H1 (cell line): ENCODE measurements at regions not wholly inside any gene's neighbourhood (a gene's known extent, or its start where the extent isn't known, plus 50 kb on each side); places are given as distances from the start of the nearest gene placed in this dataset.

ENCODE experiments used
- E2F6 ChIP-seq: IDR thresholded peaks from 2 replicates; pipeline ENCODE4 v1.6.1; 2012; ENCODE audit warnings: inconsistent platforms

GRCh38 chr3:46098319-46098761 lies 71.1 kb upstream of the XCR1 start (continued):
- TF ChIP-seq E2F6 = no peak
